ENCODE measurements at regions not wholly inside any gene's neighbourhood (a gene's known extent, or its start where the extent isn't known, plus 50 kb on each side); places are given as distances from the start of the nearest gene placed in this dataset.
"Not testable (repeated sequence)": the region's sequence is repeated elsewhere in the genome, so short reads cannot be mapped to it uniquely, and the experiment has no call there.

DNA sequence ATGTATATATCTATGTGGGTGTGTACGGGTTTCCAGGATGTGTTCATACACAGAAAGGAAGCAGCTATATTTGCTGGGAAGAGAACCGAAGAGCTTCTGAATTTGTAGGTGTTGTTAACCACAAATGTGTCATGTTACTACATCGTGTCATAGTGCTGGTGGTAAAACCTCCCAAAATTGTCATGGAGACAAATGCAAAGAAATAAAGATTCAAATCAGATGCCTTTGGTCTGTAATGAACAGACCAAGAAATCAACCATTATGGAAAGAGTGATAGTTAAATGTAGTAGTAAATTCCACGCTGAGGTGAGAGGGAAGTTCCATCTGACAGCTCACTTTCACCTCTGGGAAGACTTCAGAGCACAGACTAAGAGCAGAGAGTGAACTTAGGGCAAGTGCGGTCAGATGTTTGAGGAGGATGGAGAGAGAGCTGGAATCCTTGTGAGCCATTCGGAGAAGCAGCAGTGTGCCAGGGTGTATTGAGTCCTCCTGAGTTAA is 487.5 kb downstream of the TMEM121 start:
- no peak for DNase-seq (ENCODE audit: insufficient read length)
- FAIRE-seq: no peak
- TF ChIP-seq POLR2AphosphoS5 (IDR thresholded peaks at IDR 0.05; ENCODE audit: low read depth, low read length): no peak
- no peak for TF ChIP-seq POLR2A (IDR thresholded peaks at IDR 0.05; ENCODE audit: low read depth, low read length)
- TF ChIP-seq TAF1 (IDR thresholded peaks at IDR 0.05; ENCODE audit: borderline replicate concordance, low read depth, low read length): no peak

DNA sequence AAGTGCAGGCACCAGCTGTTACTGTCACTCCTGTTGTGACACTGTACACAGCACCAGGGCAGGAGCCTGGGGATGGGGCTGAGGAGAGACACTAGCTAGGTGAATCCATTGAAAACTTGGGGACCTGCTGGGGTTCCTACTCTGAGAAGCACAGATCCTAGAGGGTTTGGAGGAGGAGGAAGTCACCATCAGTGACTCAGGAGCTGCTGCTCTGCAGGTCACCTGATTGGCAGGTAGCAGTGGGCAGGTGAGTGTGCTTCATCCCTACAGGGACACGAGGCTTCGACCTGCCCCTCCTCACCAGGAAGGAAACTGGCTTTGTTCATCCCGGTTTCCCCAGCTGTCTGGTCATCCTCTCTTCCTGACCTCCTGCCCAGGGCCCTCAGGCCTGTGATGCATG is 491.6 kb downstream of the TMEM121 start:
- FAIRE-seq; DNase-seq (ENCODE audit: insufficient read length): not testable (repeated sequence)

DNA sequence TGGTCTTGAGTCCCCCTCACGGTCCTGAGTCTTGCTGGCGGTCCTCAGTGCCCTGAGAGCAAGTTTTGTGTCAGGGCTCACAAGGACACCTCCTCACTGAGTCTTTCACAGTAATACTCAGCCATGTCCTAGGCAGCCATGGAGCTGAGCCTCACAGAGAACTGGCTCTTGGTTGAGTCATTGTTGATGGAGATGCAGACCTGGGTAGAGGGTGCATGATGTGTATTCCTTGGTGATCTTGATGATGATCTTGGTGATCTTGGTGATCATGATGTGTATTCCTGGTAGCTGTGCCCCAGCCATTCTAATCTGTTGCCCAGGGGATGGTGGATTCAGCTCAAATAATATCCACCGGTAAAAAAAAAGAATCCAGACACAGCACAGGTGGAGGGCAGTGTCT is 495.4 kb downstream of the TMEM121 start:
- FAIRE-seq (no peak), DNase-seq (ENCODE audit: insufficient read length) (no peak)
- no peak for TF ChIP-seq POLR2AphosphoS5 (IDR thresholded peaks at IDR 0.05; ENCODE audit: low read depth, low read length)
- TF ChIP-seq POLR2A (IDR thresholded peaks at IDR 0.05; ENCODE audit: low read depth, low read length): no peak
- TF ChIP-seq TAF1 (IDR thresholded peaks at IDR 0.05; ENCODE audit: borderline replicate concordance, low read depth, low read length): no peak

DNA sequence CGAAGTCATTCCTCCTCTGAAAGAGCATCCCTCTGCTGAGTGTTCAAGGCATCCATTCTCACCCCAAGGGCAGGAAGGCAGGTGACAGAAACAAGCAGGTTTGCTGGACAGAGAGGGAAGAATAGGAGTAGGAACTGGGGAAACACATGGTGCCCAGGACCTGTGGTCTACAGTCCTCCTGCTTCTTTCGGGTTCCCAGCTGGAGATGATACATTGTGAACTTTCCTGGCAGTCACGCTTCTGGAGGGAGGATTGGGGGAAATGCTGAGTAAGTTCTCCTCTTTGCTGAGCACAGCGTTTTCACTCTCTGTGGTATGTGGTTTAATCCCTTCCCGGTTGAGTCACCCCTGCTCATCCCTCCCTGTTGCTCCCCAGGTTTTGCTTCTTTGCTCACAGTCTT is 496.3 kb downstream of the TMEM121 start:
- not testable (repeated sequence) for DNase-seq (ENCODE audit: insufficient read length); FAIRE-seq

DNA sequence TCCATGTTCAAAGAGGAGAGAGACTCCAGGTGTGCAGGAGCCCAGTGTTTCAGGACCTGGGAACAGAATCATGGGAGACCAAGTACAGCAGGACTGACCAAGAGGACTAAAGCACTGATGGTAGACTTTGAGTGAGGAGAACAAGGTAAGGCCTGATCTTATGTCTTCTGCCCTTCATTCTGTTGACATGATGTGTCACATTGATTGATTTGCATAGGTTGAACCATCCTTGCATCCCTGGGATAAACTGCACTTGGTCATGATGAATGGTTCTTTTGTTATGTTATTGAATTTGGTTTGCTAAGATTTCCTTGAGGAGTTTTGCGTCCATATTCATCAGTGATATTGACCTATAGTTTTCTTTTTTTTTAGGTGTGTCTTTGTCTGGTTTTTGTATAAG is 497.0 kb downstream of the TMEM121 start:
- DNase-seq (ENCODE audit: insufficient read length): no peak
- TF ChIP-seq POLR2A (IDR thresholded peaks at IDR 0.05; ENCODE audit: low read depth, low read length) (no peak), POLR2AphosphoS5 (IDR thresholded peaks at IDR 0.05; ENCODE audit: low read depth, low read length) (no peak), TAF1 (IDR thresholded peaks at IDR 0.05; ENCODE audit: borderline replicate concordance, low read depth, low read length) (no peak)
- FAIRE-seq: no peak

DNA sequence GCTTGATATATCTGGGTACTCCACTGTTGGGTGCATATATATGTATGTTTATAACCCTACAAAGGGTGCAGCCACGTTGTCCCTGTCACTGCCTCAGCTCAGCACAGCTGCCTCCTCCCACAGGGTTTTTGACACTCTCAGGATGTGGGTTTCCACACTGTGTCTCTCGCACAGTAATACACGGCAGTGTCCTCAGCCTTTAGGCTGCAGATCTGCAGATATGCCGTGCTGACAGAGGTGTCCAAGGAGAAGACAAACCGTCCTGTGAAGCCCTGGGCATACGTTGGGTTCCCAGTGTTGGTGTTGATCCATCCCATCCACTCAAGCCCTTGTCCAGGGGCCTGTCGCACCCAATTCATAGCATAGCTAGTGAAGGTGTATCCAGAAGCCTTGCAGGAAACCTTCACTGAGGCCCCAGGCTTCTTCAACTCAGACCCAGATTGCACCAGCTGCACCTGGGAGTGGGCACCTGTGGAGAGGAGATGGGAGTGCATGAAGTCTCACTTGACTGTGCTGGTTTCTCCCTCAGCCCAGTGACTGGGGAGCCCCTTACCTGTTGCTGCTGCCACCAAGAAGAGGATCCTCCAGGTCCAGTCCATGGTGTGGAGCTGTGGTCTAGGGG is 498.7 kb downstream of the TMEM121 start:
- DNase-seq (ENCODE audit: insufficient read length) (no peak), FAIRE-seq (no peak)
- TF ChIP-seq TAF1 (IDR thresholded peaks at IDR 0.05; ENCODE audit: borderline replicate concordance, low read depth, low read length) (no peak), POLR2AphosphoS5 (IDR thresholded peaks at IDR 0.05; ENCODE audit: low read depth, low read length) (no peak), POLR2A (IDR thresholded peaks at IDR 0.05; ENCODE audit: low read depth, low read length) (no peak)

DNA sequence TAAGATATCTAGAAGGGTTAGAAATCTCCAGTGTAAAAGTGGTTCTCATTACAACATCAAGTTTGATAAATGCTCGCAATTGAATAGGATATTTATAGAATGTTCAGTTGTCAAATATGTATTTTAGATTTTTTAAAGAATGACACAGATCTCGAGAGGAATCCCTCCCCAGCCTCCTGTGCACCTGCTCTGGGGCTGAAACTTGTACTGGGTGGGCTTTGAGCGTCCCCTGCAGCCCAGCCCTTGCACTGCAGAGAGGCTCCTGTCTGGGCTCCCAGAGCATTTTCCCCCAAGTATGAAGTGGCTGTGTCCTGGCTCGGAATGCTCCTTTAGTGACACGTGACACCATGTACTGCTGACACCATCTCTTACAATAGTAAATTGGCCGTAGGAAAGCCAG is 499.6 kb downstream of the TMEM121 start:
- FAIRE-seq (no peak), DNase-seq (ENCODE audit: insufficient read length) (no peak)
- no peak for TF ChIP-seq POLR2AphosphoS5 (IDR thresholded peaks at IDR 0.05; ENCODE audit: low read depth, low read length)
- TF ChIP-seq TAF1 (IDR thresholded peaks at IDR 0.05; ENCODE audit: borderline replicate concordance, low read depth, low read length): no peak
- no peak for TF ChIP-seq POLR2A (IDR thresholded peaks at IDR 0.05; ENCODE audit: low read depth, low read length)

DNA sequence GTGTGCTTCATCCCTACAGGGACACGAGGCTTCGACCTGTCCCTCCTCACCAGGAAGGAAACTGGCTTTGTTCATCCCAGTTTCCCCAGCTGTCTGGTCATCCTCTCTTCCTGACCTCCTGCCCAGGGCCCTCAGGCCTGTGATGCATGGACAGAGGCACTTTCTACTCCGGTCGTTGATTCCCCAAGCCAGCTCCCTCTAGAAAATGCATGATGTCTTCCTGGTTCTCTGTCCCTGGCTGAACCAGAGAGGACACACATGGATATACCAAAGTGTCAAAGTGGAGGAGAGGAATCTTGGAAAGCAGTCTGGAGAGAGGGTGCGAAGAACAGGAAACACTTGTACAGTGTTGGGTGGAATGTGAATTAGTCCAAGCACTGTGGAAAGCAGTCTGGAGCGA is 501.4 kb downstream of the TMEM121 start:
- DNase-seq (ENCODE audit: insufficient read length); FAIRE-seq: not testable (repeated sequence)

DNA sequence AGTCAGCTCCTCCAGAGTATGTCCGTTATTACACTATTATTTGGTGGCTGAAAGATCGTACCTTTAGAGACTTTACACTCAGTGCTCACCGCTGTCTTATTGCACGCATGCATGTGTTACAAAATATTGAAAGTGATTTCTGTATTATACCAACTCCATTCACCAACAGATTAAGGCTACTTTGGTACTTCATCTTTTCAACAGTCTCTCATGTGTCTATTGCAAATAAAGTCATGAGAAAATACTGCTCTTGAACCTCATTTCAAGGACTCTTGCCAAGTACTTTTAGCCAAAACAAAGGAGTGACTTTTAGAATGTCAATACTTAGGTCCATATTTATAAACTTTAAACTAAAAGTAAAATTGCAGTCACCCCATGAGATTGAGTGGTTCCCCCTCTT is 503.6 kb downstream of the TMEM121 start:
- DNase-seq (ENCODE audit: insufficient read length) (no peak), FAIRE-seq (no peak)
- TF ChIP-seq POLR2A (IDR thresholded peaks at IDR 0.05; ENCODE audit: low read depth, low read length): no peak
- no peak for TF ChIP-seq POLR2AphosphoS5 (IDR thresholded peaks at IDR 0.05; ENCODE audit: low read depth, low read length)
- no peak for TF ChIP-seq TAF1 (IDR thresholded peaks at IDR 0.05; ENCODE audit: borderline replicate concordance, low read depth, low read length)

DNA sequence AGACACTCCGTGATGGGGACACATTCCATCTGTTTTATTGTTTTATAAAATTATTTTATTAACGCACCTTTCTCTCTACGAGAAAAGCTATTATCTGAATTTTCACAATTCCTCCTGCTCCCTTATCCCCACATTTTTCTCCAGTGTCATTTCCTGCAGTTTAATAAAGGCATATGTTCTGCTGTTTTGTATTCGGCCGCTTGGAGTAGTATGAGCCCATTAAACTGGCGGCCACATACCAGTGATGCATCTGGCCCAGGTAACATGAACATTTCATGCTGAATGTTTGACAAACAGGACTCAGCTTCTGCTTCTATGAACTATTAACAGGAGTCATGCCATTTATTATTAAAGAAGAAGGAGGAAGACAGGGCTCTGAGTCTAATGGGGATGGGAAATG is 511.0 kb downstream of the TMEM121 start:
- FAIRE-seq (no peak), DNase-seq (ENCODE audit: insufficient read length) (no peak)
- TF ChIP-seq TAF1 (IDR thresholded peaks at IDR 0.05; ENCODE audit: borderline replicate concordance, low read depth, low read length) (no peak), POLR2AphosphoS5 (IDR thresholded peaks at IDR 0.05; ENCODE audit: low read depth, low read length) (no peak), POLR2A (IDR thresholded peaks at IDR 0.05; ENCODE audit: low read depth, low read length) (no peak)

DNA sequence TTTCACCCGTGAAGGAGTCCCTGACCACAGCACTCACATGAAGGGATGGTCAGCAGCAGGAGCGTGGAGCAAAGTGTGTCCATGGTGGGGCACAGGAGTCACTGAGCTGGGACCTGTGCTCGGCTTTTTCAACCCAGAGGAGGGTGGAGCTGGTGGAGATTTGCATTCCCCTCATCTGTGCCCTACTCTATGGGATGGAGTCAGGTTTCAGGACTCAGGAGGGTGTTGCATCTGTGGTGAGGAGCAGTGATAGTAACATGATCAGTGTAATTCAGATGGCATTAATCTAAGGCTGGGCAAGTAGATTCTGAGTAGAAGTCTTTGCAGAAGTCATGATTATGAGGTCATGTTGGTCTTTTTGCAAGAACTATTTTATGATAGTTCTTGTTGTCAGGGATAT is 511.9 kb downstream of the TMEM121 start:
- TF ChIP-seq TAF1 (IDR thresholded peaks at IDR 0.05; ENCODE audit: borderline replicate concordance, low read depth, low read length) (no peak), POLR2AphosphoS5 (IDR thresholded peaks at IDR 0.05; ENCODE audit: low read depth, low read length) (no peak), POLR2A (IDR thresholded peaks at IDR 0.05; ENCODE audit: low read depth, low read length) (no peak)
- DNase-seq (ENCODE audit: insufficient read length) (no peak), FAIRE-seq (no peak)

DNA sequence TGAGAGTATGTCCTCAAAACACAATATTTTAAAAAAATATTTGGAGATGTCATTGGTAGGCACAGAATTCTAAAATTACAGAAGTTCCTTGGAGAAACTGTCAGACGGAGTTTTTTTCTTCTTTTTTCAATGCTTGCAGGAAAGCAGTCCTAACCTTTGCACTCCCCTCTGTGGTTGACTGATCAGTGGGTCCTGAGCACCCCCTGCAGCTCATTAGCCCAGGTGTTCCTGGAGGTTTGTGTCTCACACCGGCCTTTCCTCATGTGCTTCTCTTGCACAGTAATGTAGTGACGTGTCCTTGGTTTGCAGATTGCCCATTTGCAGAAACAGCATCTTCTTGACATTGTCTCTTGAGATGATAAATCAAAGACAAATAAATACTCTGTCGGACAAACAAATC is 513.0 kb downstream of the TMEM121 start:
- no peak for TF ChIP-seq POLR2AphosphoS5 (IDR thresholded peaks at IDR 0.05; ENCODE audit: low read depth, low read length)
- no peak for TF ChIP-seq POLR2A (IDR thresholded peaks at IDR 0.05; ENCODE audit: low read depth, low read length)
- no peak for TF ChIP-seq TAF1 (IDR thresholded peaks at IDR 0.05; ENCODE audit: borderline replicate concordance, low read depth, low read length)
- FAIRE-seq (no peak), DNase-seq (ENCODE audit: insufficient read length) (no peak)

DNA sequence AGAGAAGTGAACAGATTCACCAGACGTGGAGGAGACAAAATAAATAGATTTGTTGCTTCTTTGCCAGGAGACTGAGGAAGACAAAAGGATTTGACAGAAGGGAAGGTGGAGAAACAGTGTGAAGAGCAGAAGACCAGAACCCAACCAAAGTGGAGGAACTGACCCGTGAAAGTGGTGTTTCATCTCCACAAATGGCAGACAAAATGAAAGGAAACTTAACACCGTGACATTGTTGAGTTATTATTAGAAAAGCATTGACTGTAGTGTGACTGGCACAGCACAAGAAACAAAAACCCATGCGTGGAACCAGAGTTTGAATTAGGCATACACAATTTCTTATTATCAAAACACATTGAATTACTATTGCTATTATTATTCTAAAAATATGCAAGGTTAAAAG is 518.1 kb downstream of the TMEM121 start:
- TF ChIP-seq POLR2AphosphoS5 (IDR thresholded peaks at IDR 0.05; ENCODE audit: low read depth, low read length) (no peak), TAF1 (IDR thresholded peaks at IDR 0.05; ENCODE audit: borderline replicate concordance, low read depth, low read length) (no peak), POLR2A (IDR thresholded peaks at IDR 0.05; ENCODE audit: low read depth, low read length) (no peak)
- DNase-seq (ENCODE audit: insufficient read length): no peak
- no peak for FAIRE-seq
